HG02981 (cell line): ENCODE measurements at regions not wholly inside any gene's neighbourhood (a gene's known extent, or its start where the extent isn't known, plus 50 kb on each side); places are given as distances from the start of the nearest gene placed in this dataset.
"Not testable (repeated sequence)": the region's sequence is repeated elsewhere in the genome, so short reads cannot be mapped to it uniquely, and the experiment has no call there.

ENCODE experiments used
- ATAC-seq: cut with Tn5 transposase; IDR thresholded peaks from one replicate; pipeline ENCODE4 v1.9.1; 2021; ENCODE audit warnings: mild to moderate bottlenecking, moderate library complexity; ENCODE audit not compliant: unreplicated experiment

- ATAC-seq: no peak
Measured at GRCh38 chr11:42417691-42418090, 894.1 kb upstream of the API5 start.

- ATAC-seq: no peak
Measured at GRCh38 chr11:42422090-42422489, 889.7 kb upstream of the API5 start.

- not testable (repeated sequence) for ATAC-seq
Measured at GRCh38 chr11:42434911-42435310, 876.9 kb upstream of the API5 start.

- no peak for ATAC-seq
Measured at GRCh38 chr11:42444406-42444805, 867.4 kb upstream of the API5 start.

- ATAC-seq: no peak
Measured at GRCh38 chr11:42462558-42463310, 849.1 kb upstream of the API5 start.

- no peak for ATAC-seq
Measured at GRCh38 chr11:42465623-42466022, 846.2 kb upstream of the API5 start.

- ATAC-seq: no peak
Measured at GRCh38 chr11:42473106-42473505, 838.7 kb upstream of the API5 start.

GRCh38 chr11:42482822-42483221 is 829.0 kb upstream of the API5 start:
- ATAC-seq: no peak

- no peak for ATAC-seq
Measured at GRCh38 chr11:42490506-42490905, 821.3 kb upstream of the API5 start.

GRCh38 chr11:42494459-42494858 is 817.3 kb upstream of the API5 start:
- ATAC-seq: no peak

GRCh38 chr11:42498971-42499370 is 812.8 kb upstream of the API5 start:
- no peak for ATAC-seq

- ATAC-seq: no peak
Measured at GRCh38 chr11:42502151-42502550, 809.6 kb upstream of the API5 start.

GRCh38 chr11:42521994-42522393 is 789.8 kb upstream of the API5 start:
- ATAC-seq: no peak

GRCh38 chr11:42524534-42525227 is 787.1 kb upstream of the API5 start:
- peak; percentile 90 for ATAC-seq

- no peak for ATAC-seq
Measured at GRCh38 chr11:42526426-42526825, 785.4 kb upstream of the API5 start.

- ATAC-seq: no peak
Measured at GRCh38 chr11:42528471-42528870, 783.3 kb upstream of the API5 start.

- no peak for ATAC-seq
Measured at GRCh38 chr11:42528911-42529310, 782.9 kb upstream of the API5 start.

- ATAC-seq: no peak
Measured at GRCh38 chr11:42536611-42537360, 775.0 kb upstream of the API5 start.

GRCh38 chr11:42542336-42542735 is 769.5 kb upstream of the API5 start:
- no peak for ATAC-seq

GRCh38 chr11:42543844-42544419 is 767.9 kb upstream of the API5 start:
- no peak for ATAC-seq

- no peak for ATAC-seq
Measured at GRCh38 chr11:42544726-42545125, 767.1 kb upstream of the API5 start.
